Liver (tissue), 8 donors: ENCODE measurements at regions not wholly inside any gene's neighbourhood (a gene's known extent, or its start where the extent isn't known, plus 50 kb on each side); places are given as distances from the start of the nearest gene placed in this dataset.

Experiments
- DNase-seq: peaks from one replicate; pipeline ENCODE4 v3.0.0-alpha.2; 2017; ENCODE audit warnings: low spot score
- H3K27ac ChIP-seq, 2 donors: one replicate each; pipeline ENCODE4 v1.7.0; 2013; ENCODE audit warnings: inconsistent platforms in 2 of 2, low read length in 2 of 2, control low read depth in 1 of 2, low read depth in 1 of 2, mild to moderate bottlenecking in 1 of 2
- H3K27me3 ChIP-seq, 4 donors: one replicate each; pipeline versions ENCODE4 v1.6.1 to v1.7.0; 2013; ENCODE audit warnings: low read length in 3 of 4, inconsistent platforms in 1 of 4, mild to moderate bottlenecking in 1 of 4, moderate library complexity in 1 of 4; ENCODE audit not compliant: control insufficient read depth in 4 of 4, insufficient read depth in 4 of 4
- H3K36me3 ChIP-seq, 4 donors: one replicate each; pipeline versions ENCODE4 v1.6.1 to v1.7.0; 2013; ENCODE audit warnings: low read length in 3 of 4, mild to moderate bottlenecking in 3 of 4, low read depth in 1 of 4, moderate library complexity in 1 of 4; ENCODE audit not compliant: control insufficient read depth in 4 of 4, insufficient read depth in 3 of 4
- H3K4me1 ChIP-seq, 4 donors: one replicate each; pipeline versions ENCODE4 v1.6.1 to v1.7.0; 2013; ENCODE audit warnings: low read length in 3 of 4, mild to moderate bottlenecking in 3 of 4, moderate library complexity in 1 of 4; ENCODE audit not compliant: control insufficient read depth in 4 of 4, insufficient read depth in 4 of 4
- H3K4me3 ChIP-seq, 3 donors: one replicate each; pipeline versions ENCODE4 v1.6.1 to v1.7.0; 2013; ENCODE audit warnings: low read length in 3 of 3, control low read depth in 1 of 3, low read depth in 1 of 3, mild to moderate bottlenecking in 1 of 3
- H3K9ac ChIP-seq, 2 donors: one replicate each; pipeline ENCODE4 v1.7.0; 2013; ENCODE audit warnings: low read length in 2 of 2, mild to moderate bottlenecking in 2 of 2, moderate library complexity in 2 of 2, control low read depth in 1 of 2, low read depth in 1 of 2
- H3K9me3 ChIP-seq, 4 donors: one replicate each; pipeline versions ENCODE4 v1.6.1 to v1.7.0; 2013; ENCODE audit warnings: low read length in 3 of 4; ENCODE audit not compliant: control insufficient read depth in 4 of 4
- EGR1 ChIP-seq, 2 donors: IDR thresholded peaks; 2 replicates each; pipeline ENCODE4 v1.6.1; 2016 to 2018; ENCODE audit warnings: antibody characterized with exemption in 2 of 2, low read depth in 2 of 2
- FOXA2 ChIP-seq: IDR thresholded peaks from 2 replicates; pipeline ENCODE4 v1.6.1; 2016; ENCODE audit warnings: antibody characterized with exemption
- HNF4A ChIP-seq, 2 donors: conservative IDR thresholded peaks; 2 replicates each; pipeline ENCODE4 v1.6.1; 2016; ENCODE audit warnings: antibody characterized with exemption in 2 of 2, mild to moderate bottlenecking in 2 of 2
- HNF4G ChIP-seq: IDR thresholded peaks from 2 replicates; pipeline ENCODE4 v1.6.1; 2016; ENCODE audit warnings: antibody characterized with exemption
- JUND ChIP-seq, 2 donors: IDR thresholded peaks; 2 replicates each; pipeline ENCODE4 v1.6.1; 2016; ENCODE audit warnings: antibody characterized with exemption in 2 of 2
- NR2F2 ChIP-seq: IDR thresholded peaks from 2 replicates; pipeline ENCODE4 v1.6.1; 2016; ENCODE audit warnings: antibody characterized with exemption
- RAD21 ChIP-seq, 2 donors: IDR thresholded peaks; 2 replicates each; pipeline ENCODE4 v1.6.1; 2016; ENCODE audit warnings: antibody characterized with exemption in 2 of 2, mild to moderate bottlenecking in 2 of 2
- REST ChIP-seq: IDR thresholded peaks from 2 replicates; pipeline ENCODE4 v1.6.1; 2016; ENCODE audit warnings: antibody characterized with exemption, mild to moderate bottlenecking
- RXRA ChIP-seq, 2 donors: IDR thresholded peaks; 2 replicates each; pipeline ENCODE4 v1.6.1; 2017 to 2018; ENCODE audit warnings: antibody characterized with exemption in 2 of 2, mild to moderate bottlenecking in 1 of 2
- TAF1 ChIP-seq: conservative IDR thresholded peaks from 2 replicates; pipeline ENCODE4 v1.6.1; 2016; ENCODE audit warnings: antibody characterized with exemption, mild to moderate bottlenecking
- ZBTB33 ChIP-seq: IDR thresholded peaks from 2 replicates; pipeline ENCODE4 v1.6.1; 2016; ENCODE audit warnings: antibody characterized with exemption
- WGBS: extraction: QIAGEN DNeasy Blood & Tissue Kit; methylation state at CpG from one replicate; pipeline ENCODE4 v1.1.7; 2013; 5-methylcytosine and 5-hydroxymethylcytosine counted together
- TF ChIP-seq, protein P1 (sequence below): IDR thresholded peaks from 2 replicates; pipeline ENCODE4 v1.6.1; 2016; ENCODE audit warnings: antibody characterized with exemption
- TF ChIP-seq, protein P2 (sequence below): IDR thresholded peaks from 2 replicates; pipeline ENCODE4 v1.6.1; 2016; ENCODE audit warnings: antibody characterized with exemption
- TF ChIP-seq, protein P3 (sequence below): fragments of 150-350 bp; IDR thresholded peaks from 2 replicates; pipeline ENCODE4 v1.5.1; 2017; ENCODE audit warnings: improper control_type of control experiment, low read depth, low read length; ENCODE audit not compliant: missing input control
- donor health status: healthy.
- donor health status: healthy.
- donor health status: healthy.
- donor health status: healthy.
- donor health status: healthy.

- Histone ChIP-seq H3K27ac (no peak overlapping the region), H3K9ac (no peak overlapping the region), H3K27me3 (no peaks in the 10 kb centered on the region), H3K4me3 (no peak overlapping the region), H3K4me1 (no peaks in the 10 kb centered on the region), H3K36me3 (no peaks in the 10 kb centered on the region), H3K9me3 (peaks cover 0 to 2% (median 0%) of the 10 kb centered on the region in 4 donors)
- WGBS = 54% methylated on average over 1 of the region's 1 CpG
- TF ChIP-seq, protein P1, sequence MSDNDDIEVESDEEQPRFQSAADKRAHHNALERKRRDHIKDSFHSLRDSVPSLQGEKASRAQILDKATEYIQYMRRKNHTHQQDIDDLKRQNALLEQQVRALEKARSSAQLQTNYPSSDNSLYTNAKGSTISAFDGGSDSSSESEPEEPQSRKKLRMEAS = no peak
- no peak for TF ChIP-seq RAD21 (IDR thresholded peaks at IDR 0.05)
- TF ChIP-seq FOXA2 = no peak
- no peak for TF ChIP-seq REST
- no peak for TF ChIP-seq ZBTB33
- TF ChIP-seq JUND (IDR thresholded peaks at IDR 0.05) = no peak
- TF ChIP-seq, protein P2, sequence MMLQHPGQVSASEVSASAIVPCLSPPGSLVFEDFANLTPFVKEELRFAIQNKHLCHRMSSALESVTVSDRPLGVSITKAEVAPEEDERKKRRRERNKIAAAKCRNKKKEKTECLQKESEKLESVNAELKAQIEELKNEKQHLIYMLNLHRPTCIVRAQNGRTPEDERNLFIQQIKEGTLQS = no peak
- no peak for TF ChIP-seq EGR1 (IDR thresholded peaks at IDR 0.05; ENCODE audit: low read depth in 2 of 2)
- TF ChIP-seq TAF1 = no peak
- TF ChIP-seq HNF4A (conservative IDR thresholded peaks at IDR 0.05) = no peak
- TF ChIP-seq, protein P3, sequence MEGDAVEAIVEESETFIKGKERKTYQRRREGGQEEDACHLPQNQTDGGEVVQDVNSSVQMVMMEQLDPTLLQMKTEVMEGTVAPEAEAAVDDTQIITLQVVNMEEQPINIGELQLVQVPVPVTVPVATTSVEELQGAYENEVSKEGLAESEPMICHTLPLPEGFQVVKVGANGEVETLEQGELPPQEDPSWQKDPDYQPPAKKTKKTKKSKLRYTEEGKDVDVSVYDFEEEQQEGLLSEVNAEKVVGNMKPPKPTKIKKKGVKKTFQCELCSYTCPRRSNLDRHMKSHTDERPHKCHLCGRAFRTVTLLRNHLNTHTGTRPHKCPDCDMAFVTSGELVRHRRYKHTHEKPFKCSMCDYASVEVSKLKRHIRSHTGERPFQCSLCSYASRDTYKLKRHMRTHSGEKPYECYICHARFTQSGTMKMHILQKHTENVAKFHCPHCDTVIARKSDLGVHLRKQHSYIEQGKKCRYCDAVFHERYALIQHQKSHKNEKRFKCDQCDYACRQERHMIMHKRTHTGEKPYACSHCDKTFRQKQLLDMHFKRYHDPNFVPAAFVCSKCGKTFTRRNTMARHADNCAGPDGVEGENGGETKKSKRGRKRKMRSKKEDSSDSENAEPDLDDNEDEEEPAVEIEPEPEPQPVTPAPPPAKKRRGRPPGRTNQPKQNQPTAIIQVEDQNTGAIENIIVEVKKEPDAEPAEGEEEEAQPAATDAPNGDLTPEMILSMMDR = no peak
- DNase-seq = no peak
Measured at GRCh38 chr7:145860809-145861208, 255.8 kb upstream of the CNTNAP2 start.

DNA sequence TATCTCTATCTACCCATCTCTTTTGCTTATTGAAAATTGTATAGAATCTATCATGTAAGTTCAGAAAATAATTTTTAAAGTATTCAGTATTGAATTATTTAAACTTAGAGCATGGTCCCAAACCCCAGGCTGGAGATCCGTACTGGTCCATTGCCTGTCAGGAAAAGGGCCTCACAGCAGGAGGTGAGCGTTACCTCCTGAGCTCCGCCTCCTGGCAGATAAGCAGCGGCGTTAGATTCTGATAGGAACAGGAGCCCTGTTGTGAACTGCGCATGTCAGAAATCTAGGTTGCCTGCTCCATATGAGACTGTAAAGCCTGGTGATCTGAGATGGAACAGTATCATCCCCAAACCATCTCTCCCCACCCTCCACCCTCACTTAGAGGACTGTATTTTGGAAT lies 266.0 kb upstream of the CNTNAP2 start:
- Histone ChIP-seq H3K27ac (no peak overlapping the region), H3K36me3 (no peaks in the 10 kb centered on the region), H3K9ac (no peak overlapping the region), H3K4me1 (no peaks in the 10 kb centered on the region), H3K9me3 (peaks cover 0 to 3% (median 1%) of the 10 kb centered on the region in 4 donors), H3K27me3 (no peaks in the 10 kb centered on the region), H3K4me3 (no peak overlapping the region)
- no peak for DNase-seq
- TF ChIP-seq RAD21 (IDR thresholded peaks at IDR 0.05) = no peak
- no peak for TF ChIP-seq HNF4G
- TF ChIP-seq RXRA (IDR thresholded peaks at IDR 0.05) = no peak
- TF ChIP-seq, protein P2 = no peak
- TF ChIP-seq TAF1 = no peak
- no peak for TF ChIP-seq ZBTB33
- TF ChIP-seq EGR1 (IDR thresholded peaks at IDR 0.05; ENCODE audit: low read depth in 2 of 2) = no peak
- no peak for TF ChIP-seq HNF4A (conservative IDR thresholded peaks at IDR 0.05)
- TF ChIP-seq REST = no peak
- TF ChIP-seq NR2F2 = no peak
- TF ChIP-seq JUND (IDR thresholded peaks at IDR 0.05) = no peak
- 62% methylated on average over 6 of the region's 6 CpGs for WGBS
